ENCODE measurements at regions not wholly inside any gene's neighbourhood (a gene's known extent, or its start where the extent isn't known, plus 50 kb on each side); places are given as distances from the start of the nearest gene placed in this dataset.

DNA sequence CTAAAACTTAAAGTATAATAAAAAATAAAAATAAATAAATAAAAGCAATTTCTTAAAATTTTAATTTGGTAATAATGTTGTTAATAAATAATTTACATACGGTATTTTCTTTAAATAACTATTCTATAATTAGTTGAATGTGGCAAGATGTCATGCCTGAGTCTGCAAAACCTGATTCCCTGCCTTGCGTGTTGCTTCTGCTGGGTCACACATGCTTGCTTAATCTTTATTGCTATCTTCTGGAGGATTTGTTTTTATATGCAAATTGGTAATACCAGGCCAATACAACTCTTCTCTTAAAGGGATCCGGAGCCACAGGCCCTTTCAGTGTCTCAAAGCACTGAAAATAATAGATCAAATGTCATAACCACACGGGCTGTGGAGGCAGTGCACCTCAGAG lies 59.4 kb upstream of the ABCB5 start:
- Histone ChIP-seq H2BK120ac (ENCODE audit: low read depth, low read length, poor library complexity, severe bottlenecking) (no peak overlapping the region), H3T11ph (ENCODE audit: low read length) (no peak overlapping the region), H3K23ac (ENCODE audit: insufficient read length, low read depth, low read length) (no peak overlapping the region), H3K4me1 (ENCODE audit: insufficient read depth, low read length) (no peaks in the 10 kb centered on the region), H3K79me1 (ENCODE audit: insufficient read depth, low read depth, low read length, poor library complexity, severe bottlenecking) (no peaks in the 10 kb centered on the region), H2BK20ac (ENCODE audit: low read depth, low read length, poor library complexity, severe bottlenecking) (no peak overlapping the region), H3K14ac (ENCODE audit: insufficient read depth, low read length) (no peak overlapping the region), H4K91ac (ENCODE audit: insufficient read length, low read depth, low read length) (no peak overlapping the region), H3K56ac (ENCODE audit: insufficient read length, low read depth, low read length) (no peak overlapping the region), H2BK12ac (ENCODE audit: insufficient read length, low read depth, low read length) (no peak overlapping the region), H3K4me2 (ENCODE audit: insufficient read depth, insufficient read length, low read length) (no peak overlapping the region), H2AK5ac (ENCODE audit: insufficient read length, low read length) (no peak overlapping the region), H4K5ac (ENCODE audit: insufficient read length, low read depth, low read length) (no peak overlapping the region), H2BK15ac (ENCODE audit: low read depth, low read length) (no peak overlapping the region), H3K27me3 (ENCODE audit: insufficient read depth, low read length) (no peaks in the 10 kb centered on the region), H3K4ac (ENCODE audit: low read depth, low read length) (no peak overlapping the region), H3K23me2 (ENCODE audit: insufficient read length, low read depth, low read length, poor library complexity, severe bottlenecking) (no peaks in the 10 kb centered on the region), H2BK5ac (ENCODE audit: insufficient read length, low read length) (no peak overlapping the region), H2AFZ (ENCODE audit: low read length) (no peak overlapping the region), H3K79me2 (ENCODE audit: insufficient read depth, low read length) (no peaks in the 10 kb centered on the region), H3K18ac (ENCODE audit: insufficient read length, low read depth, low read length) (no peak overlapping the region), H3K27ac (ENCODE audit: insufficient read length, low read depth, low read length) (no peak overlapping the region), H4K8ac (replicated peaks; ENCODE audit: insufficient read length, low read depth, low read length) (no peak overlapping the region), H3K9ac (ENCODE audit: extremely low read depth, insufficient read length, low read length) (no peak overlapping the region), H4K20me1 (ENCODE audit: control insufficient read depth, insufficient read depth, insufficient read length) (no peaks in the 10 kb centered on the region), H3K9me3 (ENCODE audit: control insufficient read depth, low read depth, low read length) (no peaks in the 10 kb centered on the region)
- WGBS (ENCODE audit: extremely low coverage, insufficient read length, low lambda C conversion rate), result no CpG with 5 or more reads among the region's 4 CpGs
- DNase-seq, result no peak
- H3K4me3 Mint-ChIP-seq, result no peak overlapping the region
- no peaks in the 10 kb centered on the region for H3K36me3 Mint-ChIP-seq (ENCODE audit: insufficient read depth in 1 of 3, low read depth in 3 of 3)
- no peak overlapping the region for H3K27ac Mint-ChIP-seq
- TF ChIP-seq, protein P1, sequence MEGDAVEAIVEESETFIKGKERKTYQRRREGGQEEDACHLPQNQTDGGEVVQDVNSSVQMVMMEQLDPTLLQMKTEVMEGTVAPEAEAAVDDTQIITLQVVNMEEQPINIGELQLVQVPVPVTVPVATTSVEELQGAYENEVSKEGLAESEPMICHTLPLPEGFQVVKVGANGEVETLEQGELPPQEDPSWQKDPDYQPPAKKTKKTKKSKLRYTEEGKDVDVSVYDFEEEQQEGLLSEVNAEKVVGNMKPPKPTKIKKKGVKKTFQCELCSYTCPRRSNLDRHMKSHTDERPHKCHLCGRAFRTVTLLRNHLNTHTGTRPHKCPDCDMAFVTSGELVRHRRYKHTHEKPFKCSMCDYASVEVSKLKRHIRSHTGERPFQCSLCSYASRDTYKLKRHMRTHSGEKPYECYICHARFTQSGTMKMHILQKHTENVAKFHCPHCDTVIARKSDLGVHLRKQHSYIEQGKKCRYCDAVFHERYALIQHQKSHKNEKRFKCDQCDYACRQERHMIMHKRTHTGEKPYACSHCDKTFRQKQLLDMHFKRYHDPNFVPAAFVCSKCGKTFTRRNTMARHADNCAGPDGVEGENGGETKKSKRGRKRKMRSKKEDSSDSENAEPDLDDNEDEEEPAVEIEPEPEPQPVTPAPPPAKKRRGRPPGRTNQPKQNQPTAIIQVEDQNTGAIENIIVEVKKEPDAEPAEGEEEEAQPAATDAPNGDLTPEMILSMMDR (conservative IDR thresholded peaks at IDR 0.05), result no peak
- no peaks in the 10 kb centered on the region for H3K9me3 Mint-ChIP-seq
- H3K4me1 Mint-ChIP-seq, result peaks cover 0 to 4% of the 10 kb centered on the region in 2 experiments; a peak in 1 of 4 replicates
- H3K27me3 Mint-ChIP-seq (ENCODE audit: low read depth), result no peaks in the 10 kb centered on the region
